Neuron (in vitro differentiated cells): ENCODE measurements at regions not wholly inside any gene's neighbourhood (a gene's known extent, or its start where the extent isn't known, plus 50 kb on each side); places are given as distances from the start of the nearest gene placed in this dataset.

ENCODE experiments used
- H2AFZ ChIP-seq: one replicate; pipeline ENCODE4 v1.6.1; 2013; ENCODE audit warnings: low read depth, mild to moderate bottlenecking, inconsistent platforms, low read length, moderate library complexity
- H3K27me3 ChIP-seq: one replicate; pipeline ENCODE4 v1.6.1; 2013; ENCODE audit warnings: low read length; ENCODE audit not compliant: insufficient read depth
- H3K36me3 ChIP-seq: one replicate; pipeline ENCODE4 v1.6.1; 2013; ENCODE audit warnings: low read length; ENCODE audit not compliant: insufficient read depth
- H3K4me1 ChIP-seq: one replicate; pipeline ENCODE4 v1.6.1; 2013; ENCODE audit warnings: low read length; ENCODE audit not compliant: insufficient read depth
- H3K4me3 ChIP-seq: 2 replicates; pipeline ENCODE4 v1.5.1; 2013; ENCODE audit warnings: mild to moderate bottlenecking, low read length, moderate library complexity
- H3K9me3 ChIP-seq: one replicate; pipeline ENCODE4 v1.6.1; 2013; ENCODE audit warnings: low read length

- H3K36me3 ChIP-seq: no peaks in the 10 kb centered on the region
- no peak overlapping the region for H2AFZ ChIP-seq
- no peaks in the 10 kb centered on the region for H3K9me3 ChIP-seq
- no peaks in the 10 kb centered on the region for H3K27me3 ChIP-seq
- peaks cover 6% of the 10 kb centered on the region for H3K4me1 ChIP-seq
- no peak overlapping the region for H3K4me3 ChIP-seq
Observed at GRCh38 chr6:88262332-88262731, 96.2 kb upstream of the CNR1 start.

- no peak overlapping the region for H2AFZ ChIP-seq
- no peaks in the 10 kb centered on the region for H3K27me3 ChIP-seq
- H3K9me3 ChIP-seq: no peaks in the 10 kb centered on the region
- no peak overlapping the region for H3K4me3 ChIP-seq
- H3K36me3 ChIP-seq: no peaks in the 10 kb centered on the region
- no peaks in the 10 kb centered on the region for H3K4me1 ChIP-seq
Observed at GRCh38 chr6:88251301-88251700, 85.2 kb upstream of the CNR1 start.

GRCh38 chr6:88248709-88249321 is 82.7 kb upstream of the CNR1 start:
- Histone ChIP-seq H3K36me3 (no peaks in the 10 kb centered on the region), H3K9me3 (no peaks in the 10 kb centered on the region), H3K4me3 (no peak overlapping the region), H3K27me3 (no peaks in the 10 kb centered on the region), H2AFZ (no peak overlapping the region), H3K4me1 (no peaks in the 10 kb centered on the region)

GRCh38 chr6:88246654-88247053 is 80.5 kb upstream of the CNR1 start:
- Histone ChIP-seq H3K36me3 (no peaks in the 10 kb centered on the region), H3K4me3 (no peak overlapping the region), H3K9me3 (no peaks in the 10 kb centered on the region), H3K27me3 (no peaks in the 10 kb centered on the region), H2AFZ (no peak overlapping the region), H3K4me1 (no peaks in the 10 kb centered on the region)

GRCh38 chr6:88244721-88245120 is 78.6 kb upstream of the CNR1 start:
- Histone ChIP-seq H3K4me1 (no peaks in the 10 kb centered on the region), H2AFZ (no peak overlapping the region), H3K9me3 (no peaks in the 10 kb centered on the region), H3K27me3 (no peaks in the 10 kb centered on the region), H3K4me3 (no peak overlapping the region), H3K36me3 (no peaks in the 10 kb centered on the region)

GRCh38 chr6:88238901-88239300 is 72.8 kb upstream of the CNR1 start:
- no peak overlapping the region for H2AFZ ChIP-seq
- H3K4me3 ChIP-seq: no peak overlapping the region
- no peaks in the 10 kb centered on the region for H3K36me3 ChIP-seq
- H3K9me3 ChIP-seq: no peaks in the 10 kb centered on the region
- no peaks in the 10 kb centered on the region for H3K4me1 ChIP-seq
- H3K27me3 ChIP-seq: no peaks in the 10 kb centered on the region

- no peak overlapping the region for H3K4me3 ChIP-seq
- no peaks in the 10 kb centered on the region for H3K27me3 ChIP-seq
- H3K4me1 ChIP-seq: no peaks in the 10 kb centered on the region
- no peaks in the 10 kb centered on the region for H3K36me3 ChIP-seq
- H3K9me3 ChIP-seq: no peaks in the 10 kb centered on the region
- no peak overlapping the region for H2AFZ ChIP-seq
Observed at GRCh38 chr6:88238065-88238464, 71.9 kb upstream of the CNR1 start.

GRCh38 chr6:88236612-88237360 is 70.6 kb upstream of the CNR1 start:
- H2AFZ ChIP-seq: no peak overlapping the region
- H3K36me3 ChIP-seq: no peaks in the 10 kb centered on the region
- H3K9me3 ChIP-seq: no peaks in the 10 kb centered on the region
- H3K27me3 ChIP-seq: no peaks in the 10 kb centered on the region
- H3K4me3 ChIP-seq: no peak overlapping the region
- no peaks in the 10 kb centered on the region for H3K4me1 ChIP-seq

- H3K9me3 ChIP-seq: no peaks in the 10 kb centered on the region
- H3K27me3 ChIP-seq: no peaks in the 10 kb centered on the region
Observed at GRCh38 chr6:88232753-88233152, 66.6 kb upstream of the CNR1 start.

GRCh38 chr6:88223298-88223697 is 57.2 kb upstream of the CNR1 start:
- H3K27me3 ChIP-seq: no peaks in the 10 kb centered on the region
- H3K9me3 ChIP-seq: no peaks in the 10 kb centered on the region
- no peaks in the 10 kb centered on the region for H3K4me1 ChIP-seq
- no peaks in the 10 kb centered on the region for H3K36me3 ChIP-seq
- no peak overlapping the region for H2AFZ ChIP-seq
- no peak overlapping the region for H3K4me3 ChIP-seq

More at GRCh38 chr6:88232753-88233152, 66.6 kb upstream of the CNR1 start:
- Histone ChIP-seq H3K36me3 (no peaks in the 10 kb centered on the region), H2AFZ (no peak overlapping the region), H3K4me1 (no peaks in the 10 kb centered on the region), H3K4me3 (no peak overlapping the region)

GRCh38 chr6:88220493-88220892 is 54.3 kb upstream of the CNR1 start:
- no peak overlapping the region for H2AFZ ChIP-seq
- peaks cover 8% of the 10 kb centered on the region for H3K4me1 ChIP-seq
- no peak overlapping the region for H3K4me3 ChIP-seq
- H3K9me3 ChIP-seq: no peaks in the 10 kb centered on the region
- no peaks in the 10 kb centered on the region for H3K27me3 ChIP-seq
- H3K36me3 ChIP-seq: no peaks in the 10 kb centered on the region

- Histone ChIP-seq H3K27me3 (no peaks in the 10 kb centered on the region), H3K4me3 (no peak overlapping the region), H3K4me1 (peaks cover 36% of the 10 kb centered on the region), H3K9me3 (no peaks in the 10 kb centered on the region), H3K36me3 (no peaks in the 10 kb centered on the region), H2AFZ (no peak overlapping the region)
Observed at GRCh38 chr6:88216182-88216581, 50.0 kb upstream of the CNR1 start.
